Activated B cell treated with CpG ODN at 0.5 μM for 24 hours (primary cell): ENCODE measurements at regions not wholly inside any gene's neighbourhood (a gene's known extent, or its start where the extent isn't known, plus 50 kb on each side); places are given as distances from the start of the nearest gene placed in this dataset.

Experiments used
- ATAC-seq: fragments of 200-7000 bp; cut with Tn5 transposase; one replicate; pipeline ENCODE4 v1.10.0; 2021; ENCODE audit warnings: low read depth, mild to moderate bottlenecking, moderate library complexity
- CTCF ChIA-PET: fragments of 350-600 bp; sonication (Branson Sonifier 250); formaldehyde crosslinking; loops from one replicate; lab custom pipeline; 2021; ENCODE audit warnings: antibody characterized with exemption; lab: Charles Lee
- POLR2A ChIA-PET: fragments of 350-600 bp; sonication (Branson Sonifier 250); formaldehyde crosslinking; loops from one replicate; lab custom pipeline; 2021; ENCODE audit warnings: antibody characterized with exemption; lab: Charles Lee
- DNase-seq: peaks from one replicate; pipeline ENCODE4 v3.0.0; 2022
- H3K27ac Mint-ChIP-seq: one replicate; pipeline ENCODE4 v1.8.0; 2020; ENCODE audit warnings: mixed read lengths
- H3K27me3 Mint-ChIP-seq: one replicate; pipeline ENCODE4 v1.8.0; 2021; ENCODE audit warnings: mixed read lengths
- H3K36me3 Mint-ChIP-seq: one replicate; pipeline ENCODE4 v1.8.0; 2021; ENCODE audit warnings: low read depth, mixed read lengths
- H3K4me1 Mint-ChIP-seq: one replicate; pipeline ENCODE4 v1.8.0; 2021; ENCODE audit warnings: mixed read lengths
- H3K4me3 Mint-ChIP-seq: one replicate; pipeline ENCODE4 v1.8.0; 2020; ENCODE audit warnings: mild to moderate bottlenecking, mixed read lengths
- H3K9me3 Mint-ChIP-seq: one replicate; pipeline ENCODE4 v1.8.0; 2020; ENCODE audit warnings: mixed read lengths
- intact Hi-C: fragments of 100-400 bp; cut with micrococcal nuclease; formaldehyde crosslinking; loops from one replicate; pipeline ENCODE4 v1.15.1; 2024
- TF ChIP-seq, protein P1 (sequence below): fragments of 200-600 bp; IDR thresholded peaks from one replicate; pipeline ENCODE4 v1.8.0; 2022; ENCODE audit warnings: antibody characterized with exemption, mild to moderate bottlenecking

DNA sequence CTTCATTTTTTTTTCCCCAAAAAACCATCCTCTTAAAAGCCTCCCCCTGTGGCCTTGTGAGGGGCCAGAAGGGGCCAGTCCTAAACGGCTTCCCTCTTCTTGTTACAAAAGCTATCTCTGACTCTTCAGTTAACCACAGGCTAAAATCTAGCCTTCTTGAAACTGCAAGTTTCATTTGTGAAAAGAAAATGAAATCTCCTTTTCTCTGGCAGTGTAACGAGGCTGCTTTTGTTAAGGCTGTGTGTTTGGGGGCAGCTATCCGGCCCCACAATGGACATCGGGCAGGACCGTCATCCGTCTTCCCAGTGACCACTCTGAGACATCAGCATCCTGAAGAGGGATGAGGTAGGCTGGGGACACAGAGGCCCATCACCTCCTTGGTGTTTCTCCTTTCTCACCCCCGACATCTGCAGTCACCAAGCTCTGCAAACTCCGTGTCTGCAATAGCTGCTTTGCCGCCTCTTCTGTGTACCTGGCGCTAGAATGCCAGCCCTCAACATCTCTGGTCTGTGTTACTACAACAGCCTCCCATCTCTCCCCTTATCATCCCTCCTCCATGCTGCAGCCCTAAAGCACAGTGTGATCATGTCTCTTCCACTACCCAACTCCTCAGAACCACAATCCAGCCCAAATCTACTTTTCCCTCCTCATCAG, 94.0 kb downstream of the RCN1 start:
- Mint-ChIP-seq H3K9me3 (no peaks in the 10 kb centered on the region), H3K4me3 (no peak overlapping the region), H3K27me3 (peaks cover 2% of the 10 kb centered on the region), H3K27ac (no peak overlapping the region), H3K36me3 (no peaks in the 10 kb centered on the region), H3K4me1 (no peaks in the 10 kb centered on the region)
- DNase-seq (no peak), ATAC-seq (no peak)
- CTCF ChIA-PET, result interaction anchor here (1.2 kb wide), 1 partner anchor 7 kb away, joined by 3 read pairs; no protein-coding TSS in a partner anchor
- TF ChIP-seq, protein P1, sequence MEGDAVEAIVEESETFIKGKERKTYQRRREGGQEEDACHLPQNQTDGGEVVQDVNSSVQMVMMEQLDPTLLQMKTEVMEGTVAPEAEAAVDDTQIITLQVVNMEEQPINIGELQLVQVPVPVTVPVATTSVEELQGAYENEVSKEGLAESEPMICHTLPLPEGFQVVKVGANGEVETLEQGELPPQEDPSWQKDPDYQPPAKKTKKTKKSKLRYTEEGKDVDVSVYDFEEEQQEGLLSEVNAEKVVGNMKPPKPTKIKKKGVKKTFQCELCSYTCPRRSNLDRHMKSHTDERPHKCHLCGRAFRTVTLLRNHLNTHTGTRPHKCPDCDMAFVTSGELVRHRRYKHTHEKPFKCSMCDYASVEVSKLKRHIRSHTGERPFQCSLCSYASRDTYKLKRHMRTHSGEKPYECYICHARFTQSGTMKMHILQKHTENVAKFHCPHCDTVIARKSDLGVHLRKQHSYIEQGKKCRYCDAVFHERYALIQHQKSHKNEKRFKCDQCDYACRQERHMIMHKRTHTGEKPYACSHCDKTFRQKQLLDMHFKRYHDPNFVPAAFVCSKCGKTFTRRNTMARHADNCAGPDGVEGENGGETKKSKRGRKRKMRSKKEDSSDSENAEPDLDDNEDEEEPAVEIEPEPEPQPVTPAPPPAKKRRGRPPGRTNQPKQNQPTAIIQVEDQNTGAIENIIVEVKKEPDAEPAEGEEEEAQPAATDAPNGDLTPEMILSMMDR, result no peak
- intact Hi-C loops, result no loop called here
- POLR2A ChIA-PET, result no interaction called here

DNA sequence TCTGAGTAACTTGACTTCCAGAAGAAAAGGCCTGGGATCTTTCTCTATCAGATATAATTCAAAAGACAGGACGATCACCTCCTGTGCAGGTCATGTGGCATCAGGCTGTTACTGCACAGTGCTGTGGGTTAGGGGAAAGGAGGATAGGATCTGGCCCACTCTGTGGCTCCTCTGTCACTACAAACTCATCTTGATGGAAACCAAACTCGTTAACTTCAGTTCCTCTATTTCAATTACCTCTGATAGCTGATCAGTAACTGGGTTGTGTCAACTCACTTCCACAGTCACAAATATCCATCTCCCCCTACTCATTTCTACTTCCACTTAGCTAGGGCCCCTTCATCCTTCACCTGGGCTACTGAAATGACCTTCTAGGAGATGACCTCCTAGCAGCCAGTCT, 95.2 kb downstream of the RCN1 start:
- CTCF ChIA-PET, result interaction anchor here (1.2 kb wide), 1 partner anchor 9 kb away, joined by 3 read pairs; no protein-coding TSS in a partner anchor
- POLR2A ChIA-PET, result no interaction called here

DNA sequence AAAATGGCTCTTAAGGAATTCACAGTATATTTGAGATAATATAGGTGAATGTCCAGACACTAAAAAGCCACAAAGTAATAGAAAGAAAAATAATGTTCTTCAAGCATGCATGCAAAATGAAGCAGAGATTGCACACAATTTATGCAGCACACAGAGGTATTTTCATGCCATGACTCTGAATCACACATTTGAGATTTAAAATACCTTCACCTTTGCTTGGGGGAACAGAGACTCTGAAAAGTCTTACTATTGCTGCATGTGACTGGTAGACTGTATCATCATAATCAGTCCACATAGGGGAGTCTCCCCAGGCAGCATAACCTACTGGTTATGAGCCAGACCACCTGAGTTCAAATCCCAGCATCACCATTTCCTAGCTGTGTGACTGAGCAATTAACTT, 96.2 kb downstream of the RCN1 start:
- no peak overlapping the region for H3K27ac Mint-ChIP-seq
- no peaks in the 10 kb centered on the region for H3K4me1 Mint-ChIP-seq
- H3K9me3 Mint-ChIP-seq, result no peaks in the 10 kb centered on the region
- intact Hi-C loops, result no loop called here
- ATAC-seq (no peak), DNase-seq (no peak)
- no peaks in the 10 kb centered on the region for H3K36me3 Mint-ChIP-seq
- H3K27me3 Mint-ChIP-seq, result peaks cover 5% of the 10 kb centered on the region
- TF ChIP-seq, protein P1, result no peak
- no peak overlapping the region for H3K4me3 Mint-ChIP-seq
- CTCF ChIA-PET, result no interaction called here
- POLR2A ChIA-PET, result no interaction called here

More for the DNA sequence above, 95.2 kb downstream of the RCN1 start:
- DNase-seq (no peak), ATAC-seq (no peak)
- Mint-ChIP-seq H3K4me1 (no peaks in the 10 kb centered on the region), H3K9me3 (no peaks in the 10 kb centered on the region), H3K4me3 (no peak overlapping the region), H3K27me3 (peaks cover 5% of the 10 kb centered on the region), H3K27ac (no peak overlapping the region), H3K36me3 (no peaks in the 10 kb centered on the region)
- TF ChIP-seq, protein P1, result no peak
- intact Hi-C loops, result no loop called here

DNA sequence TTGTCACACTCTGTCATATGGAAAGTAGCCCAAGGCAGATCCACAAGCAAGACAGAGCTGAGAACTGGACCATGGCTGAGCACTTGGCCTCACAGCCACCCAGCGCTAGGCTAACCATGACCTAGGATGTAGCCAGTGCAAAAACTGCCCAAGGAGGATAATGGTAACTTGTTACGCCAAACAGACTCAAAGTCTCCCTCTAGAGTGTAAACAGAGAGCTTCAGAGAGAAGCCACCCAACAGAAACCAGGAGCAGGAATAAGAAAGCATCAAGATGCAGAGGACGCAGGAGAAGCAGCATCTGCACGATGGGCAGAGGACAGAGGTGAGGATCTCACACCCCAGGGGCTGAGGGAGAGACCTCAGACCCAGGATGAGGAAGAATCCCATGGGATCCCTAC, 97.9 kb downstream of the RCN1 start:
- no peak for ATAC-seq
- POLR2A ChIA-PET, result no interaction called here

DNA sequence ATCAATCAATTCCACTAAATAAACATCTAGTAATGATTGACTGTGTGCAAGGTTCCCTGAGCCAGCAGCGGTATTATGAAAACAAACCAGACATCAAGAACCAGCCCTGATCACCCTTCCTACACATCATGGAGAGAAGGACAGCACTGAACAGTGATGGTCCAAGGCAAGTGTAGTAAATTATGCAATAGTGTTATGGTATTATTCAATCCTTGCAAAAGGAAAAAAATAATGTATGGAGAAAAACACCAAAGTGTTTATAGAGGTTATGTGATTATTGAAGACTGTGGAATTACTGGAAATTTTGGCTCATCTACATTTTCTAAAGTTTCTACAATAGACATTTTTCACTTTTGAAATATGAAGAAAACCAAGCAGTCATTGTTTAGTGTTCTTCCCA, 105.3 kb downstream of the RCN1 start:
- intact Hi-C loops, result no loop called here

More for the DNA sequence above, 97.9 kb downstream of the RCN1 start:
- Mint-ChIP-seq H3K36me3 (no peaks in the 10 kb centered on the region), H3K9me3 (no peaks in the 10 kb centered on the region), H3K27me3 (peaks cover 5% of the 10 kb centered on the region), H3K27ac (no peak overlapping the region), H3K4me3 (no peak overlapping the region), H3K4me1 (no peaks in the 10 kb centered on the region)
- DNase-seq, result no peak
- intact Hi-C loops, result no loop called here
- TF ChIP-seq, protein P1, result no peak
- CTCF ChIA-PET, result interaction anchor here (1.1 kb wide), 1 partner anchor 13 kb away, joined by 3 read pairs; no protein-coding TSS in a partner anchor

More for the DNA sequence above, 105.3 kb downstream of the RCN1 start:
- Mint-ChIP-seq H3K27me3 (peaks cover 5% of the 10 kb centered on the region), H3K27ac (no peak overlapping the region), H3K36me3 (no peaks in the 10 kb centered on the region), H3K4me3 (no peak overlapping the region), H3K9me3 (no peaks in the 10 kb centered on the region), H3K4me1 (no peaks in the 10 kb centered on the region)
- DNase-seq (no peak), ATAC-seq (no peak)
- TF ChIP-seq, protein P1, result no peak
- ChIA-PET POLR2A (no interaction called here), CTCF (no interaction called here)
